Skin of body (tissue), 1 donor: ENCODE measurements at regions not wholly inside any gene's neighbourhood (a gene's known extent, or its start where the extent isn't known, plus 50 kb on each side); places are given as distances from the start of the nearest gene placed in this dataset.
"Not testable (repeated sequence)": the region's sequence is repeated elsewhere in the genome, so short reads cannot be mapped to it uniquely, and the experiment has no call there.

Source experiments
- DNase-seq: peaks from one replicate; lab custom pipeline; 2025; lab: John Stamatoyannopoulos, UW

- peak; percentile 77 for DNase-seq
These were observed 50.9 kb upstream of the HSPB3 start for GRCh38 chr5:54404568-54404967.

GRCh38 chr5:54403885-54404416 is 51.5 kb upstream of the HSPB3 start:
- DNase-seq = no peak

- no peak for DNase-seq
These were observed 52.4 kb upstream of the HSPB3 start for GRCh38 chr5:54403121-54403520.

- DNase-seq = no peak
These were observed 54.0 kb upstream of the HSPB3 start for GRCh38 chr5:54401515-54401914.

GRCh38 chr5:54398191-54398590 is 57.3 kb upstream of the HSPB3 start:
- no peak for DNase-seq

- DNase-seq = no peak
These were observed 58.1 kb upstream of the HSPB3 start for GRCh38 chr5:54397420-54397819.

GRCh38 chr5:54393007-54393406 is 62.5 kb upstream of the HSPB3 start:
- DNase-seq = not testable (repeated sequence)

- DNase-seq = no peak
These were observed 64.9 kb upstream of the HSPB3 start for GRCh38 chr5:54390539-54391031.

- peak; percentile 78 for DNase-seq
These were observed 65.5 kb upstream of the HSPB3 start for GRCh38 chr5:54390015-54390414.

- DNase-seq = not testable (repeated sequence)
These were observed 66.1 kb upstream of the HSPB3 start for GRCh38 chr5:54389399-54389798.

GRCh38 chr5:54388811-54389210 is 66.7 kb upstream of the HSPB3 start:
- DNase-seq = no peak

GRCh38 chr5:54388409-54388808 is 67.1 kb upstream of the HSPB3 start:
- peak; percentile 67 for DNase-seq

- peak; percentile 92 for DNase-seq
These were observed 67.8 kb upstream of the HSPB3 start for GRCh38 chr5:54387659-54388232.

- no peak for DNase-seq
These were observed 68.5 kb upstream of the HSPB3 start for GRCh38 chr5:54387031-54387430.

- peak; percentile 58 for DNase-seq
These were observed 69.5 kb upstream of the HSPB3 start for GRCh38 chr5:54385994-54386393.

- DNase-seq = no peak
These were observed 71.1 kb upstream of the HSPB3 start for GRCh38 chr5:54384356-54384933.

- DNase-seq = peak; percentile 63
These were observed 71.6 kb upstream of the HSPB3 start for GRCh38 chr5:54383941-54384340.

- DNase-seq = peak; percentile 53
These were observed 72.1 kb upstream of the HSPB3 start for GRCh38 chr5:54383225-54383901.

GRCh38 chr5:54381319-54381718 is 70.9 kb upstream of the ARL15 start:
- DNase-seq = not testable (repeated sequence)

- no peak for DNase-seq
These were observed 69.2 kb upstream of the ARL15 start for GRCh38 chr5:54379590-54379989.

GRCh38 chr5:54378707-54379106 is 68.3 kb upstream of the ARL15 start:
- DNase-seq = no peak

- not testable (repeated sequence) for DNase-seq
These were observed 67.0 kb upstream of the ARL15 start for GRCh38 chr5:54377339-54377738.

GRCh38 chr5:54370982-54371381 is 60.6 kb upstream of the ARL15 start:
- DNase-seq = no peak
